Heart right ventricle (tissue), 16 donors: ENCODE measurements at regions not wholly inside any gene's neighbourhood (a gene's known extent, or its start where the extent isn't known, plus 50 kb on each side); places are given as distances from the start of the nearest gene placed in this dataset.

ENCODE experiments used
- ATAC-seq, 8 donors: fragments of 200-7000 bp; cut with Tn5 transposase; one replicate each; pipeline ENCODE4 v1.9.1; 2020; ENCODE audit warnings: mild to moderate bottlenecking in 8 of 8, moderate library complexity in 8 of 8, moderate number of reproducible peaks in 1 of 8
- DNase-seq, 2 donors: peaks; one replicate each; pipeline ENCODE4 v3.0.0-alpha.2; 2020
- H3K27ac ChIP-seq, 10 donors: fragments of 200-600 bp; sonication (generic) in 2 of 10; one replicate each; pipeline versions ENCODE4 v1.5.0 to v1.8.0; 2020 to 2022; ENCODE audit warnings: mild to moderate bottlenecking in 3 of 10
- H3K27me3 ChIP-seq, 7 donors: fragments of 200-600 bp; one replicate each; pipeline ENCODE4 v1.8.0; 2021 to 2022; ENCODE audit warnings: mild to moderate bottlenecking in 2 of 7
- H3K36me3 ChIP-seq, 9 donors: fragments of 200-600 bp; sonication (generic) in 1 of 9; one replicate each; pipeline versions ENCODE4 v1.5.0 to v1.8.0; 2020 to 2022; ENCODE audit warnings: mild to moderate bottlenecking in 2 of 9
- H3K4me1 ChIP-seq, 9 donors: fragments of 200-600 bp; sonication (generic) in 1 of 9; one replicate each; pipeline versions ENCODE4 v1.5.0 to v1.8.0; 2020 to 2022; ENCODE audit warnings: mild to moderate bottlenecking in 4 of 9
- H3K4me3 ChIP-seq, 10 donors: fragments of 200-600 bp; sonication (generic) in 2 of 10; one replicate each; pipeline versions ENCODE4 v1.5.0 to v1.8.0; 2020 to 2022; ENCODE audit warnings: mild to moderate bottlenecking in 7 of 10, moderate library complexity in 2 of 10
- H3K9me3 ChIP-seq, 11 donors: fragments of 200-600 bp in 10 of 11; sonication (generic) in 2 of 11; one replicate each; pipeline versions ENCODE4 v1.5.0 to v1.8.0; 2013 to 2022; ENCODE audit warnings: mild to moderate bottlenecking in 2 of 11, control low read depth in 1 of 11, moderate library complexity in 1 of 11
- WGBS, 2 donors: extraction: QIAGEN DNeasy Blood & Tissue Kit; methylation state at CpG; one replicate each; pipeline ENCODE4 v1.1.7; 2013; ENCODE audit warnings: inconsistent platforms in 1 of 2; 5-methylcytosine and 5-hydroxymethylcytosine counted together
- intact Hi-C, 10 donors: fragments of 100-400 bp; cut with DNase I; formaldehyde crosslinking; loops; one replicate each; pipeline versions ENCODE4 v1.11.1 to v1.14.2; 2022
- TF ChIP-seq, protein P1 (sequence below), 9 donors: fragments of 200-600 bp; sonication (generic) in 2 of 9; IDR thresholded peaks; one replicate each; pipeline versions ENCODE4 v1.5.0 to v1.8.0; 2021 to 2022; ENCODE audit warnings: antibody characterized with exemption in 9 of 9, mild to moderate bottlenecking in 5 of 9, moderate library complexity in 1 of 9
- donor health status: Arrhythmogenic right ventricular cardiomyopathy.
- donor health status: ischemic (EF 13 %, LVEDD 7.1; RV severe dilation, severe dysfunction).
- donor health status: healthy with polysubstance abuse.
- donor health status: DM: no; HTN: yes; CAD: no.
- donor health status: DM: no; HTN: no; CAD: no.
- donor health status: ischemic (EF 25% LVEDD 6.9; RV normal size, moderate dysfunction).
- donor health status: ischemic (EF 25% LVEDD 5.7; RV mildly dilated, moderate dysfunction).
- donor health status: healthy.
- donor health status: DM: yes; HTN: yes; CAD: no.
- donor health status: Ischemic cardiomyopathy.
- donor health status: ischemic (EF 35%, LVEDD 5.7; RV mildly dilated, moderate dysfunction).
- donor health status: nonischemic (EF 11% LVEDD 7.7; RV severe dilation, severe dysfunction).
- donor health status: DM: yes; HTN: yes; CAD: no.
- donor health status: PGD.
- donor health status: ischemic (EF 29% LVEDD 5.4; RV normal size, mild dysfunction).
- donor health status: nonischemic (EF 23%, LVEDD 6.1; RV moderate dilation, normal function).

GRCh38 chr12:100675432-100675831 is 101.9 kb downstream of the GAS2L3 start:
- DNase-seq (peak in 1 of 2 donors; percentile 53), ATAC-seq (no peak)
- no peaks in the 10 kb centered on the region for H3K4me1 ChIP-seq
- H3K27me3 ChIP-seq: peaks cover 0 to 25% (median 5%) of the 10 kb centered on the region in 7 donors
- 28 to 31% methylated on average over 4 of the region's 4 CpGs for WGBS, 2 donors
- TF ChIP-seq, protein P1, sequence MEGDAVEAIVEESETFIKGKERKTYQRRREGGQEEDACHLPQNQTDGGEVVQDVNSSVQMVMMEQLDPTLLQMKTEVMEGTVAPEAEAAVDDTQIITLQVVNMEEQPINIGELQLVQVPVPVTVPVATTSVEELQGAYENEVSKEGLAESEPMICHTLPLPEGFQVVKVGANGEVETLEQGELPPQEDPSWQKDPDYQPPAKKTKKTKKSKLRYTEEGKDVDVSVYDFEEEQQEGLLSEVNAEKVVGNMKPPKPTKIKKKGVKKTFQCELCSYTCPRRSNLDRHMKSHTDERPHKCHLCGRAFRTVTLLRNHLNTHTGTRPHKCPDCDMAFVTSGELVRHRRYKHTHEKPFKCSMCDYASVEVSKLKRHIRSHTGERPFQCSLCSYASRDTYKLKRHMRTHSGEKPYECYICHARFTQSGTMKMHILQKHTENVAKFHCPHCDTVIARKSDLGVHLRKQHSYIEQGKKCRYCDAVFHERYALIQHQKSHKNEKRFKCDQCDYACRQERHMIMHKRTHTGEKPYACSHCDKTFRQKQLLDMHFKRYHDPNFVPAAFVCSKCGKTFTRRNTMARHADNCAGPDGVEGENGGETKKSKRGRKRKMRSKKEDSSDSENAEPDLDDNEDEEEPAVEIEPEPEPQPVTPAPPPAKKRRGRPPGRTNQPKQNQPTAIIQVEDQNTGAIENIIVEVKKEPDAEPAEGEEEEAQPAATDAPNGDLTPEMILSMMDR (IDR thresholded peaks at IDR 0.05): no peak
- no peaks in the 10 kb centered on the region for H3K36me3 ChIP-seq
- intact Hi-C loops: no loop called here
- no peaks in the 10 kb centered on the region for H3K9me3 ChIP-seq
- no peak overlapping the region for H3K4me3 ChIP-seq
- no peak overlapping the region for H3K27ac ChIP-seq

DNA sequence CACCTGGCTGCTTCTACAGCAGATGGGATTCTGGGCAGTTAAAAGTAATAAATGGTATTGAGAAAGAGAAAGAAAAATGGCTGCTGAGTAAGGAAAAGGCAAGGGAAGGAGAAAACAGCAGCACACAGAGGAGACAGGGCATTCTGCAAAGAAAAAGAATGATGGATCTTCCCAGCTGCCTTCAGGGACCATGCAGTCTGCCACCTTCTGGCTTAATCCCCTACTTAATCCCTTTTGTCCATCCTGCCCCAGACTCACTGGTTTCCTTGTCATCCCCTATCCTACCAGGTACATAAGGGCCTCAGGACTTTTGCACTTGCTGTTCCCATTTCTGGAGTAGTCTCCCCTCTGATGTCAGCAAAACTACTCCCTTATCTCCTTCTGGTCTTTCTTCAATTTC is 107.6 kb downstream of the GAS2L3 start:
- ATAC-seq: no peak
- Histone ChIP-seq H3K4me1 (no peaks in the 10 kb centered on the region), H3K36me3 (no peaks in the 10 kb centered on the region), H3K27ac (no peak overlapping the region), H3K27me3 (peaks cover 0 to 16% (median 7%) of the 10 kb centered on the region in 7 donors), H3K9me3 (peaks cover 0 to 18% (median 3%) of the 10 kb centered on the region in 11 donors), H3K4me3 (no peak overlapping the region)
- TF ChIP-seq, protein P1 (IDR thresholded peaks at IDR 0.05): no peak
- intact Hi-C loops: no loop called here
- DNase-seq: no peak

DNA sequence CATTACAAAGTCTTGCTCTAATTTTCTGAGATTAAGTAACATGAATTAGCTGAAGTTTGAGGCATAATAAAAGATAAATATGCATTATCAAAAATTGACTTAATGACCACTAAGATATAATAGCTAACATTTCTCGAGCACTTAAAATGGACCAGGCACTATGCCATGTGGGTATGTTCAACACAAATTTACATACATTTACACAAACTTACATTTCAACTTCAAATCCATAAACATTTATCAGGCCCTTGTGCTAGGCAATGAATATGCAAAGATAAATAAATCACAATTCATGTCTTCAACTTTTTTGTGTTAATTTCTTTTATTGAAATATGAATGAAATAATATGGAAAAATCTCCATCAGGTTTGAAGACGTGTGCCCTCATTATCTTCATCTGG is 108.7 kb downstream of the GAS2L3 start:
- Histone ChIP-seq H3K4me1 (no peaks in the 10 kb centered on the region), H3K4me3 (no peak overlapping the region), H3K36me3 (no peaks in the 10 kb centered on the region), H3K9me3 (peaks cover 0 to 18% (median 3%) of the 10 kb centered on the region in 11 donors), H3K27ac (no peak overlapping the region), H3K27me3 (peaks cover 0 to 16% (median 7%) of the 10 kb centered on the region in 7 donors)
- DNase-seq (no peak), ATAC-seq (no peak)
- TF ChIP-seq, protein P1 (IDR thresholded peaks at IDR 0.05): no peak
- 77 to 81% methylated on average over 2 of the region's 2 CpGs for WGBS, 2 donors
- intact Hi-C loops: no loop called here

GRCh38 chr12:100687686-100688085 is 106.9 kb upstream of the ANO4 start:
- intact Hi-C loops: no loop called here
- WGBS, 2 donors: 74 to 89% methylated on average over 1 of the region's 1 CpG
- peaks cover 0 to 6% (median 0%) of the 10 kb centered on the region in 7 donors for H3K27me3 ChIP-seq
- no peak for DNase-seq
- no peak overlapping the region for H3K4me3 ChIP-seq
- peaks cover 0 to 21% (median 3%) of the 10 kb centered on the region in 11 donors for H3K9me3 ChIP-seq
- no peaks in the 10 kb centered on the region for H3K36me3 ChIP-seq
- TF ChIP-seq, protein P1 (IDR thresholded peaks at IDR 0.05): no peak
- no peaks in the 10 kb centered on the region for H3K4me1 ChIP-seq
- H3K27ac ChIP-seq: no peak overlapping the region
- no peak for ATAC-seq
